ENCODE measurements at regions not wholly inside any gene's neighbourhood (a gene's known extent, or its start where the extent isn't known, plus 50 kb on each side); places are given as distances from the start of the nearest gene placed in this dataset.

DNA sequence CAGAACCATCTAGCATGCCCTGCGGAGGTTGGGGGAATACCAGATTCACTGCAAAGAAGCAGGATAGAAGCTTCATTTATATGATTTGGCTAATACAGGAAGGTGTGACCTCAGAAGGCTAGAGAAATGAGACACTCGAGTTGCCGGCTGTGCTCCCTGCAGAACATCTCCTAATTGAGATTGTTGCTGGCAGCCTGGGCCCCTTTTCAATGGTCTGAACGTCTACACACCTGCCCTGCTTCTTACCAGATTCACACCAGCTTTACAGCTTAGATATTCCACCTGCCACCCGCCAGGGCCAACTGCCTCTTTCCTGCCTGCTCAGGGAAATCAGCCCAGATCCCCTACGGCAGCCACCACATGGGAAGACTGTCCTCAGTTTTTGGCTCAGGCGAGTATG, 475.3 kb upstream of the AUTS2 start:
- WGBS: 45% methylated on average over 7 of the region's 7 CpGs
- H3K4me1 ChIP-seq: no peaks in the 10 kb centered on the region
- H3K9me3 ChIP-seq: no peaks in the 10 kb centered on the region
- peaks cover 5% of the 10 kb centered on the region for H3K27me3 ChIP-seq
- no peak overlapping the region for H3K4me3 ChIP-seq
- no peaks in the 10 kb centered on the region for H3K36me3 ChIP-seq
- TF ChIP-seq EP300 (IDR thresholded peaks at IDR 0.05): no peak
- TF ChIP-seq POLR2A (IDR thresholded peaks at IDR 0.05): no peak
- no peak for TF ChIP-seq POLR2AphosphoS5 (IDR thresholded peaks at IDR 0.05)
- TF ChIP-seq, protein P1, sequence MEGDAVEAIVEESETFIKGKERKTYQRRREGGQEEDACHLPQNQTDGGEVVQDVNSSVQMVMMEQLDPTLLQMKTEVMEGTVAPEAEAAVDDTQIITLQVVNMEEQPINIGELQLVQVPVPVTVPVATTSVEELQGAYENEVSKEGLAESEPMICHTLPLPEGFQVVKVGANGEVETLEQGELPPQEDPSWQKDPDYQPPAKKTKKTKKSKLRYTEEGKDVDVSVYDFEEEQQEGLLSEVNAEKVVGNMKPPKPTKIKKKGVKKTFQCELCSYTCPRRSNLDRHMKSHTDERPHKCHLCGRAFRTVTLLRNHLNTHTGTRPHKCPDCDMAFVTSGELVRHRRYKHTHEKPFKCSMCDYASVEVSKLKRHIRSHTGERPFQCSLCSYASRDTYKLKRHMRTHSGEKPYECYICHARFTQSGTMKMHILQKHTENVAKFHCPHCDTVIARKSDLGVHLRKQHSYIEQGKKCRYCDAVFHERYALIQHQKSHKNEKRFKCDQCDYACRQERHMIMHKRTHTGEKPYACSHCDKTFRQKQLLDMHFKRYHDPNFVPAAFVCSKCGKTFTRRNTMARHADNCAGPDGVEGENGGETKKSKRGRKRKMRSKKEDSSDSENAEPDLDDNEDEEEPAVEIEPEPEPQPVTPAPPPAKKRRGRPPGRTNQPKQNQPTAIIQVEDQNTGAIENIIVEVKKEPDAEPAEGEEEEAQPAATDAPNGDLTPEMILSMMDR (IDR thresholded peaks at IDR 0.05): no peak
- no peak for DNase-seq (ENCODE audit: low spot score in 2 of 2)
- no peak overlapping the region for H3K27ac ChIP-seq

DNA sequence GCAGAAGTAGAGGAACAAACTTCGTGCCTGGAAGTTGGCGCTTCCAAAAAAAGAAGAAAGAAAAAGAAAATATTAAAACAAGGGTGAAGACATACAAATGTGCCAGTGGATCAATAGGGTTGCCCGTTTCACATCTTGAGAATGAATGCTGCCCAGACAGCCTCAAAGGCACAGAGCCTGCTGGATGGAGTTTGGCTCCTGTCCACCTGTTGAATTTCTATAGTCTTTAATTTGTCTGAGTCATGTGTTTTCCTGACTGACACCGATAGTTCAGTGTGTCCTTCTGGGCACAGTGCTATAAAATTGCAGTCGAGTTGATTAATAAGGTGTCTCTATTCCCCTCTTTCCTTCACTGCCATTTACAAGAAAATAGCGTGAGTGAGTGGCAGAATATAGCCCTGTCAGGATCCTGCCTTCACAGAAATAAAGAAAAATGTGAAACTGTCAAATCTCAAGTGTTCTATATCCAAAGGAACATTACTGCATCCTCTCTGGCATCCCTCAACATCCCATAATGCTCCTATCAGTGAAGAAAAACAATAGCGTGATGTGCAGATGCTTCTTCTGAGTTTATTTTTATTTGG, 471.3 kb upstream of the AUTS2 start:
- Histone ChIP-seq H3K27me3 (peaks cover 2% of the 10 kb centered on the region), H3K36me3 (no peaks in the 10 kb centered on the region), H3K9me3 (no peaks in the 10 kb centered on the region), H3K27ac (no peak overlapping the region), H3K4me1 (no peaks in the 10 kb centered on the region), H3K4me3 (no peak overlapping the region)
- TF ChIP-seq, protein P1 (IDR thresholded peaks at IDR 0.05): no peak
- no peak for TF ChIP-seq POLR2A (IDR thresholded peaks at IDR 0.05)
- 59% methylated on average over 7 of the region's 7 CpGs for WGBS
- no peak for DNase-seq (ENCODE audit: low spot score in 2 of 2)

DNA sequence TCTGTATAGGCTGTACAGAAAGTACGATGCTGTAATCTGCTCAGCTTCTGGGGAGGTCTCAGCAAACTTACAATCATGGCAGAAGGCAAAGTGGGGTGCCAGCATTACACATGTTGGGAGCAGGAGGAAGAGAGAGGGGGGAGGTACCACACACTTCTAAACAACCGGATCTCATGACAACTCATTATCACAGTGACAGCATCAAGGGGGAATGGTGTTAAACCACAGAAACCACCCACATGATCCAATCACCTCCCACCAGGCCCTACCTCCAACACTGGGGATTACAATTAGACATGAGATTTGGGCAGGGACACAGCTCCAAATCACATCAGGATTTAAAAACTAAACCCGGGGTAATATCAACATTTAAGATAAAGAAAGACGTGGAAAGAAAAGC, 468.8 kb upstream of the AUTS2 start:
- Histone ChIP-seq H3K27me3 (peaks cover 5% of the 10 kb centered on the region), H3K4me1 (no peaks in the 10 kb centered on the region), H3K4me3 (no peak overlapping the region), H3K36me3 (no peaks in the 10 kb centered on the region), H3K27ac (no peak overlapping the region), H3K9me3 (no peaks in the 10 kb centered on the region)
- TF ChIP-seq POLR2AphosphoS5 (IDR thresholded peaks at IDR 0.05) (no peak), EP300 (IDR thresholded peaks at IDR 0.05) (no peak), POLR2A (IDR thresholded peaks at IDR 0.05) (no peak)
- TF ChIP-seq, protein P1 (IDR thresholded peaks at IDR 0.05): no peak
- DNase-seq (ENCODE audit: low spot score in 2 of 2): no peak
- 86% methylated on average over 4 of the region's 4 CpGs for WGBS

DNA sequence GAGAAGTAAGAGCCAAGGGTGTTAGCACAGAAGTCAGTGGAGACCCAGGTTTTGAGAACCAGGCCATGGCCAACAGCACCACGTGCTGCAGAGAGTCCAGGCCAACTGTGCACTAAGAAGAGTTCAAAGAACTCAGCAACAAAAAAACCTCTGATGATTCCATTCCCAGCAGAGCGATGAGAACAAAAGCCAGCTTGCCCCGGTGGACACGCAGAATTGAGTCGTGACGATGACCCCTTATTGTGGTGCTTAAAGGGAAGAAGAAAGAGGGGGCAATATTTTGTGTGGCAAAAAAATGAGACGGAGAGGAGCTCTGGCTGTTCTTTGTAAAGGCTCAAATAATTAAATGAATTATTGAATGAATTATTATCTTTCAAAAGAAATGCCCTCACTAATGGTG, 468.3 kb upstream of the AUTS2 start:
- H3K4me1 ChIP-seq: no peaks in the 10 kb centered on the region
- no peak overlapping the region for H3K4me3 ChIP-seq
- no peaks in the 10 kb centered on the region for H3K9me3 ChIP-seq
- H3K27me3 ChIP-seq: peaks cover 5% of the 10 kb centered on the region
- 79% methylated on average over 7 of the region's 7 CpGs for whole genome bisulfite sequencing
- TF ChIP-seq EP300 (IDR thresholded peaks at IDR 0.05) (no peak), POLR2AphosphoS5 (IDR thresholded peaks at IDR 0.05) (no peak), POLR2A (IDR thresholded peaks at IDR 0.05) (no peak)
- TF ChIP-seq, protein P1 (IDR thresholded peaks at IDR 0.05): no peak
- no peak overlapping the region for H3K27ac ChIP-seq
- no peaks in the 10 kb centered on the region for H3K36me3 ChIP-seq
- no peak for DNase-seq (ENCODE audit: low spot score in 2 of 2)

DNA sequence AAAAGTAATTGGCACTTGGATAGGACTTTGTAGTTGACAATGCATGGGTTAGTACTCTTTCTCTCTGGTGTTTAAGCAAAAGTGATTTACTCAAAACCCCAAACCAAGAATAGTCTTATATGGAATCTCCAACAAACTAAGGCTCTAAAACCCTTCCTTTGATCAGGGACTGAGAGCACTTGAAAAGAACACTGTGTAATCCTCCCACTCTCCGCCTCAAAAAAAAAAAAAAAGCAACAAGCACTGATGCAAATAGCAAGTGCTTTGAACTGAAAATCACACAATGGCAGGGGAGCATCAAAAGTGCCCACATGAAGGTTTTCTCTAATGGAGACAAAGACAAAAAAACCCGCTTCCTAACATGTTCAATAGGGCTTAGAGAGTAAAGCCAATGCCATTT, 467.9 kb upstream of the AUTS2 start:
- H3K27me3 ChIP-seq: peaks cover 5% of the 10 kb centered on the region
- no peaks in the 10 kb centered on the region for H3K9me3 ChIP-seq
- no peak for DNase-seq (ENCODE audit: low spot score in 2 of 2)
- H3K4me1 ChIP-seq: no peaks in the 10 kb centered on the region
- 83% methylated on average over 2 of the region's 2 CpGs for WGBS
- TF ChIP-seq POLR2AphosphoS5 (IDR thresholded peaks at IDR 0.05): no peak
- TF ChIP-seq, protein P1 (IDR thresholded peaks at IDR 0.05): no peak
- no peak for TF ChIP-seq POLR2A (IDR thresholded peaks at IDR 0.05)
- no peak for TF ChIP-seq EP300 (IDR thresholded peaks at IDR 0.05)
- no peak overlapping the region for H3K27ac ChIP-seq
- H3K36me3 ChIP-seq: no peaks in the 10 kb centered on the region
- no peak overlapping the region for H3K4me3 ChIP-seq
